ENCODE measurements at regions not wholly inside any gene's neighbourhood (a gene's known extent, or its start where the extent isn't known, plus 50 kb on each side); places are given as distances from the start of the nearest gene placed in this dataset.

GRCh38 chr14:26870096-26870495 is 272.3 kb upstream of the NOVA1 start:
- in situ Hi-C loops (cut with MboI; ENCODE audit: low pct_unique_long_range_greater_than_20kb, low sequenced_read_pairs, unreplicated experiment): no loop called here
- no peak for TF ChIP-seq CTCF (IDR thresholded peaks at IDR 0.05; ENCODE audit: extremely low read depth, insufficient read depth, missing control alignments)
- no peak for DNase-seq (ENCODE audit: low spot score)

GRCh38 chr14:26870722-26871617 is 273.1 kb upstream of the NOVA1 start:
- no peak for TF ChIP-seq CTCF (IDR thresholded peaks at IDR 0.05; ENCODE audit: extremely low read depth, insufficient read depth, missing control alignments)
- in situ Hi-C loops (cut with MboI; ENCODE audit: low pct_unique_long_range_greater_than_20kb, low sequenced_read_pairs, unreplicated experiment): no loop called here
- no peak for DNase-seq (ENCODE audit: low spot score)

GRCh38 chr14:26872515-26873361 is 274.9 kb upstream of the NOVA1 start:
- DNase-seq (ENCODE audit: low spot score): no peak
- in situ Hi-C loops (cut with MboI; ENCODE audit: low pct_unique_long_range_greater_than_20kb, low sequenced_read_pairs, unreplicated experiment): no loop called here
- TF ChIP-seq CTCF (IDR thresholded peaks at IDR 0.05; ENCODE audit: extremely low read depth, insufficient read depth, missing control alignments): no peak

- in situ Hi-C loops (cut with MboI; ENCODE audit: low pct_unique_long_range_greater_than_20kb, low sequenced_read_pairs, unreplicated experiment): no loop called here
- TF ChIP-seq CTCF (IDR thresholded peaks at IDR 0.05; ENCODE audit: extremely low read depth, insufficient read depth, missing control alignments): no peak
Measured at GRCh38 chr14:26873362-26873960, 275.6 kb upstream of the NOVA1 start.

GRCh38 chr14:26887847-26888246 is 290.0 kb upstream of the NOVA1 start:
- TF ChIP-seq CTCF (IDR thresholded peaks at IDR 0.05; ENCODE audit: extremely low read depth, insufficient read depth, missing control alignments): no peak
- in situ Hi-C loops (cut with MboI; ENCODE audit: low pct_unique_long_range_greater_than_20kb, low sequenced_read_pairs, unreplicated experiment): no loop called here
- no peak for DNase-seq (ENCODE audit: low spot score)

More at GRCh38 chr14:26873362-26873960, 275.6 kb upstream of the NOVA1 start:
- no peak for DNase-seq (ENCODE audit: low spot score)

GRCh38 chr14:26888592-26888991 is 290.8 kb upstream of the NOVA1 start:
- no peak for TF ChIP-seq CTCF (IDR thresholded peaks at IDR 0.05; ENCODE audit: extremely low read depth, insufficient read depth, missing control alignments)
- in situ Hi-C loops (cut with MboI; ENCODE audit: low pct_unique_long_range_greater_than_20kb, low sequenced_read_pairs, unreplicated experiment): no loop called here

More at GRCh38 chr14:26888592-26888991, 290.8 kb upstream of the NOVA1 start:
- DNase-seq (ENCODE audit: low spot score): no peak
